NB4 (cell line): ENCODE measurements at regions not wholly inside any gene's neighbourhood (a gene's known extent, or its start where the extent isn't known, plus 50 kb on each side); places are given as distances from the start of the nearest gene placed in this dataset.
A peak's percentile ranks its signal among the peaks of the same experiment; 100 is the strongest.

ENCODE experiments used
- DNase-seq: peaks from one replicate; pipeline ENCODE4 v3.0.0; 2010; ENCODE audit warnings: low read depth
- H3K4me3 ChIP-seq: one replicate; pipeline ENCODE4 v1.5.1; 2011; ENCODE audit warnings: mild to moderate bottlenecking, low read depth, low read length, moderate library complexity
- CTCF ChIP-seq: IDR thresholded peaks from one replicate; pipeline ENCODE4 v1.5.1; 2012; ENCODE audit warnings: low read depth, low read length
- MAX ChIP-seq: IDR thresholded peaks from 2 replicates; pipeline ENCODE4 v1.6.1; 2011; ENCODE audit warnings: low read depth, low read length
- MYC ChIP-seq: IDR thresholded peaks from 2 replicates; pipeline ENCODE4 v1.6.1; 2011; ENCODE audit warnings: low read depth, low read length
- POLR2A ChIP-seq: IDR thresholded peaks from 2 replicates; pipeline ENCODE4 v1.6.1; 2011; ENCODE audit warnings: mild to moderate bottlenecking; ENCODE audit not compliant: insufficient read length; ENCODE audit errors: extremely low read depth

DNA sequence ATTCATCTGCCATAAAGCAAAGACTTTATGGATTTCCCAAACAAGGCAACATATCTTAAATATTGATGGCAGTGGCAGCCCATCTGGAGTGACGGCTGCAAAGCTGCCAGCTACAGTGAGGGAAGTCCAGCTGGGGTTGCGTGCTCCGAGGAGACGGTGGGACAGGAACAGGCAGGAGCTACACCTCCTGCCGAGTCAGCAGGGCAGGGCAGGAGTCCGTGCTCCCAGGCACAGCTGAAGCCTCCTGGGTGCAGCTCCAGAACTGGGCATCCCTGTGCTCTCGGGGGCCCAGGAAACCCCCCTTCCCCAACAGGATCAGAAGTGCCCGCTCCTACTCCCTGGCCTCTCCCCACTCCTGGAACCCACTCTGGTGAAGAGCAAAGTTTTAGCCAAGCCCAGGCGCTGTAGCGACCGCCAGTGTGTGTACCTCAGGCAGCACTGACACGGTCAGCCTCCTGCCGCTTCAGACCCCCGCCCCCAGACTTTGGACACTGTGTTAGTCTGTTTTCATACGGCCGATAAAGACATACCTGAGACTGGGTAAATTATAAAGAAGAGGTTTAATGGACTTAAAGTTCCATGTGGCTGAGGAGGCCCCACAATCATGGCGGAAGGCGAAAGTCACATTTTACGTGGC lies 556.4 kb upstream of the CCDC54 start:
- DNase-seq, result no peak
- TF ChIP-seq MAX (no peak), CTCF (no peak), POLR2A (no peak)
- H3K4me3 ChIP-seq, result no peak overlapping the region

DNA sequence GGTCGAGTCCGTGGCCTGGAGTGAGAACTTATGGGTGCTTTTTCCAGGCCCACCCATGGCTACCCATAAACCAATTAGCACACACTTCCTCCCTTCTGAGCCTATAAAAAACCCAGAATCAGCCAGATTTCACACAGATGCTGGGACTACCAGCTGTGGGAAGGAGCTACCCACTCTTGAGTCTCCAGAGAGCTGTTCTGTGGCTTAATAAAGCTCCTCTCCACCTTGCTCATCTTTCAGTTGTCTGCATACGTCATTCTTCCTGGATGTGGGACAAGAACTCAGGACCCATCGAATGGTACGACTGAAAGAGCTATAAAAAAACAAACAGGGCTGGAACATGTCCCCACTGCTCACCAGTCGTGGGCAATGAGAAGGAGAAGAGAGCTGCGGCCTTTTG lies 555.4 kb upstream of the CCDC54 start:
- no peak for DNase-seq
- H3K4me3 ChIP-seq, result no peak overlapping the region
- TF ChIP-seq CTCF, result no peak
- TF ChIP-seq POLR2A, result no peak
- TF ChIP-seq MAX, result no peak
- no peak for TF ChIP-seq MYC

- no peak for DNase-seq
- H3K4me3 ChIP-seq, result no peak overlapping the region
- TF ChIP-seq MAX (no peak), POLR2A (no peak), CTCF (no peak), MYC (no peak)
These were observed 555.0 kb upstream of the CCDC54 start for GRCh38 chr3:106822204-106822603.

- DNase-seq, result no peak
- H3K4me3 ChIP-seq, result no peak overlapping the region
- TF ChIP-seq MAX, result no peak
- no peak for TF ChIP-seq POLR2A
- no peak for TF ChIP-seq CTCF
- TF ChIP-seq MYC, result no peak
These were observed 553.5 kb upstream of the CCDC54 start for GRCh38 chr3:106823701-106824100.

GRCh38 chr3:106824856-106825255 lies 552.4 kb upstream of the CCDC54 start:
- no peak overlapping the region for H3K4me3 ChIP-seq
- TF ChIP-seq MYC, result no peak
- peak; percentile 21 for TF ChIP-seq CTCF
- peak; percentile 10 for DNase-seq

GRCh38 chr3:106825962-106826605 lies 551.2 kb upstream of the CCDC54 start:
- DNase-seq, result no peak
- H3K4me3 ChIP-seq, result no peak overlapping the region
- TF ChIP-seq CTCF (no peak), MAX (no peak), MYC (no peak)
